K562 (cell line): ENCODE measurements at regions not wholly inside any gene's neighbourhood (a gene's known extent, or its start where the extent isn't known, plus 50 kb on each side); places are given as distances from the start of the nearest gene placed in this dataset.

ENCODE experiments used
- EZH2 ChIP-seq: IDR thresholded peaks from 2 replicates; pipeline ENCODE4 v1.6.1; 2012; ENCODE audit warnings: low read depth, mild to moderate bottlenecking, inconsistent platforms, low read length, borderline replicate concordance
- IRF2 ChIP-seq: sonication (generic); formaldehyde crosslinking; IDR thresholded peaks from 2 replicates; pipeline ENCODE4 v1.8.1; 2022; ENCODE audit warnings: mild to moderate bottlenecking, missing genetic modification reagents
- KDM5B ChIP-seq: fragments of 200-600 bp; sonication (generic); IDR thresholded peaks from 2 replicates; pipeline ENCODE4 v1.6.1; 2012; ENCODE audit warnings: low read depth, mild to moderate bottlenecking, moderate library complexity, low read length, control low read depth, inconsistent platforms; ENCODE audit not compliant: insufficient replicate concordance
- POLR3G ChIP-seq: IDR thresholded peaks from 2 replicates; pipeline ENCODE4 v1.6.1; 2011; ENCODE audit not compliant: insufficient read length, insufficient replicate concordance; ENCODE audit errors: extremely low read depth
- SPI1 ChIP-seq: IDR thresholded peaks from 2 replicates; pipeline ENCODE4 v1.6.1; 2011; ENCODE audit warnings: low read depth, low read length, control low read depth, borderline replicate concordance
- TBP ChIP-seq: optimal IDR thresholded peaks from 2 replicates; pipeline ENCODE3; 2011; ENCODE audit warnings: low read depth, low read length, improper control_type of control experiment
- TGIF2 ChIP-seq: sonication (generic); formaldehyde crosslinking; IDR thresholded peaks from 2 replicates; pipeline ENCODE4 v1.8.1; 2022; ENCODE audit warnings: mild to moderate bottlenecking, missing genetic modification reagents, moderate library complexity
- ZNF263 ChIP-seq: sonication (generic); formaldehyde crosslinking; IDR thresholded peaks from 2 replicates; pipeline ENCODE4 v1.8.0; 2022; ENCODE audit warnings: mild to moderate bottlenecking, missing genetic modification reagents, borderline replicate concordance
- ZNF282 ChIP-seq: sonication (generic); formaldehyde crosslinking; IDR thresholded peaks from 2 replicates; pipeline ENCODE4 v1.8.1; 2023; ENCODE audit warnings: missing genetic modification reagents
- TF ChIP-seq, protein P1 (sequence below), 3 experiments: IDR thresholded peaks in 2 of 3; conservative IDR thresholded peaks in 1 of 3; 2 replicates each; pipeline ENCODE4 v1.5.1; 2011 to 2012; ENCODE audit warnings: low read length in 3 of 3, mild to moderate bottlenecking in 3 of 3, control low read depth in 2 of 3, improper control_type of control experiment in 1 of 3, inconsistent platforms in 1 of 3, low read depth in 1 of 3, mixed read lengths in 1 of 3, moderate library complexity in 1 of 3; ENCODE audit not compliant: insufficient read depth in 2 of 3
- TF ChIP-seq, protein P2 (sequence below): fragments of 250-450 bp; sonication (Bioruptor Pico); IDR thresholded peaks from 2 replicates; pipeline ENCODE4 v1.4.0; 2020; ENCODE audit warnings: mild to moderate bottlenecking

DNA sequence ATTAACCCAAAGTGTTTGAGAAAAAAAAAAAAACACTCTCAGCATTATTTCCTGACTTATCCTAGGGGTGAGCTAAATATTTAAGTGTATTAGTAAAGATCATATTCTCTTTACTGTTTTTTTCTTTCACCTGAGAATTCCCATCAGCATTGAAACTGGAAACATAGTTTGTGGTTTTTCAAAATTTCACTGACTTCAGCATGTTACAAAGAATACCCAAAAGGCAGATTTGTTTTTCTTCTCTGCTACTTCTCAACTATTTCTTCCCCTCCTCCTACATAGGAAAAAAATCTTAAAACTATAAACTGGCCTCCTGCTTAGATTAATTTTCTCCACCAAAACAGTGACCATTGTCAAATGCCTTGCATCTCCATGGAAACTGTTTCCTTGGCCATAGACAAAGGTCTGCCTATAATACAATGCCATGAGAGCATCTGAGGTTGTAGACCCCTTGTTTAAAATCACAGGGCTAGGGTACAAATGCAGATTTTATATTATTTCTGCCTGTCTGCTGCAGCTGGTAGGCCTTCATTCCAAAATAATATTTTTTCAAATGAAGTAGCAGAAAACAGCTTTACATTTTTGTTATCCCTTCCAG lies 179.7 kb upstream of the GALNT5 start:
- no peak for TF ChIP-seq SPI1
- TF ChIP-seq EZH2: no peak
- no peak for TF ChIP-seq KDM5B
- no peak for TF ChIP-seq TBP
- TF ChIP-seq, protein P1, sequence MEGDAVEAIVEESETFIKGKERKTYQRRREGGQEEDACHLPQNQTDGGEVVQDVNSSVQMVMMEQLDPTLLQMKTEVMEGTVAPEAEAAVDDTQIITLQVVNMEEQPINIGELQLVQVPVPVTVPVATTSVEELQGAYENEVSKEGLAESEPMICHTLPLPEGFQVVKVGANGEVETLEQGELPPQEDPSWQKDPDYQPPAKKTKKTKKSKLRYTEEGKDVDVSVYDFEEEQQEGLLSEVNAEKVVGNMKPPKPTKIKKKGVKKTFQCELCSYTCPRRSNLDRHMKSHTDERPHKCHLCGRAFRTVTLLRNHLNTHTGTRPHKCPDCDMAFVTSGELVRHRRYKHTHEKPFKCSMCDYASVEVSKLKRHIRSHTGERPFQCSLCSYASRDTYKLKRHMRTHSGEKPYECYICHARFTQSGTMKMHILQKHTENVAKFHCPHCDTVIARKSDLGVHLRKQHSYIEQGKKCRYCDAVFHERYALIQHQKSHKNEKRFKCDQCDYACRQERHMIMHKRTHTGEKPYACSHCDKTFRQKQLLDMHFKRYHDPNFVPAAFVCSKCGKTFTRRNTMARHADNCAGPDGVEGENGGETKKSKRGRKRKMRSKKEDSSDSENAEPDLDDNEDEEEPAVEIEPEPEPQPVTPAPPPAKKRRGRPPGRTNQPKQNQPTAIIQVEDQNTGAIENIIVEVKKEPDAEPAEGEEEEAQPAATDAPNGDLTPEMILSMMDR (IDR thresholded peaks at IDR 0.05 in 2 of 3, conservative IDR thresholded peaks at IDR 0.05 in 1 of 3; ENCODE audit: insufficient read depth in 2 of 3, low read depth in 1 of 3, low read length in 3 of 3): no peak
- TF ChIP-seq ZNF263 (CRISPR knock-in tag): no peak
- no peak for TF ChIP-seq POLR3G
- TF ChIP-seq IRF2 (CRISPR knock-in tag): no peak
- TF ChIP-seq, protein P2, sequence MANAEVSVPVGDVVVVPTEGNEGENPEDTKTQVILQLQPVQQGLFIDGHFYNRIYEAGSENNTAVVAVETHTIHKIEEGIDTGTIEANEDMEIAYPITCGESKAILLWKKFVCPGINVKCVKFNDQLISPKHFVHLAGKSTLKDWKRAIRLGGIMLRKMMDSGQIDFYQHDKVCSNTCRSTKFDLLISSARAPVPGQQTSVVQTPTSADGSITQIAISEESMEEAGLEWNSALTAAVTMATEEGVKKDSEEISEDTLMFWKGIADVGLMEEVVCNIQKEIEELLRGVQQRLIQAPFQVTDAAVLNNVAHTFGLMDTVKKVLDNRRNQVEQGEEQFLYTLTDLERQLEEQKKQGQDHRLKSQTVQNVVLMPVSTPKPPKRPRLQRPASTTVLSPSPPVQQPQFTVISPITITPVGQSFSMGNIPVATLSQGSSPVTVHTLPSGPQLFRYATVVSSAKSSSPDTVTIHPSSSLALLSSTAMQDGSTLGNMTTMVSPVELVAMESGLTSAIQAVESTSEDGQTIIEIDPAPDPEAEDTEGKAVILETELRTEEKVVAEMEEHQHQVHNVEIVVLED (CRISPR knock-in tag): no peak
- TF ChIP-seq ZNF282: no peak
- no peak for TF ChIP-seq TGIF2 (CRISPR knock-in tag)
